ENCODE measurements at regions not wholly inside any gene's neighbourhood (a gene's known extent, or its start where the extent isn't known, plus 50 kb on each side); places are given as distances from the start of the nearest gene placed in this dataset.
"Not testable (repeated sequence)": the region's sequence is repeated elsewhere in the genome, so short reads cannot be mapped to it uniquely, and the experiment has no call there.

- not testable (repeated sequence) for DNase-seq (ENCODE audit: low read depth, low spot score)
These were observed 1110.9 kb upstream of the TMEM132C start for GRCh38 chr12:127155935-127156619.

- not testable (repeated sequence) for DNase-seq (ENCODE audit: low read depth, low spot score)
These were observed 1109.2 kb upstream of the TMEM132C start for GRCh38 chr12:127157501-127158366.

- no peak for DNase-seq (ENCODE audit: low read depth, low spot score)
These were observed 1108.4 kb upstream of the TMEM132C start for GRCh38 chr12:127158385-127159061.

GRCh38 chr12:127161466-127161865, 1105.5 kb upstream of the TMEM132C start:
- no peak for DNase-seq (ENCODE audit: low read depth, low spot score)

GRCh38 chr12:127162307-127162706, 1104.7 kb upstream of the TMEM132C start:
- DNase-seq (ENCODE audit: low read depth, low spot score) = no peak

GRCh38 chr12:127162902-127163301, 1104.1 kb upstream of the TMEM132C start:
- DNase-seq (ENCODE audit: low read depth, low spot score) = peak; percentile 26

GRCh38 chr12:127165567-127166392, 1101.2 kb upstream of the TMEM132C start:
- DNase-seq (ENCODE audit: low read depth, low spot score) = peak; percentile 33

GRCh38 chr12:127169321-127170181, 1097.4 kb upstream of the TMEM132C start:
- no peak for DNase-seq (ENCODE audit: low read depth, low spot score)

- no peak for DNase-seq (ENCODE audit: low read depth, low spot score)
These were observed 1096.5 kb upstream of the TMEM132C start for GRCh38 chr12:127170226-127171180.

GRCh38 chr12:127172861-127173260, 1094.1 kb upstream of the TMEM132C start:
- DNase-seq (ENCODE audit: low read depth, low spot score) = no peak

- DNase-seq (ENCODE audit: low read depth, low spot score) = not testable (repeated sequence)
These were observed 1093.0 kb upstream of the TMEM132C start for GRCh38 chr12:127173971-127174370.

GRCh38 chr12:127174881-127175280, 1092.1 kb upstream of the TMEM132C start:
- DNase-seq (ENCODE audit: low read depth, low spot score) = no peak

GRCh38 chr12:127175361-127175760, 1091.6 kb upstream of the TMEM132C start:
- no peak for DNase-seq (ENCODE audit: low read depth, low spot score)

- no peak for DNase-seq (ENCODE audit: low read depth, low spot score)
These were observed 1090.2 kb upstream of the TMEM132C start for GRCh38 chr12:127176804-127177203.

- DNase-seq (ENCODE audit: low read depth, low spot score) = no peak
These were observed 1088.9 kb upstream of the TMEM132C start for GRCh38 chr12:127178052-127178451.

GRCh38 chr12:127178463-127178862, 1088.5 kb upstream of the TMEM132C start:
- no peak for DNase-seq (ENCODE audit: low read depth, low spot score)

GRCh38 chr12:127179176-127179575, 1087.8 kb upstream of the TMEM132C start:
- no peak for DNase-seq (ENCODE audit: low read depth, low spot score)

GRCh38 chr12:127182018-127182417, 1085.0 kb upstream of the TMEM132C start:
- no peak for DNase-seq (ENCODE audit: low read depth, low spot score)

GRCh38 chr12:127189992-127190391, 1077.0 kb upstream of the TMEM132C start:
- no peak for DNase-seq (ENCODE audit: low read depth, low spot score)

Measured in brain pericyte (primary cell).